H9 (cell line): ENCODE measurements at regions not wholly inside any gene's neighbourhood (a gene's known extent, or its start where the extent isn't known, plus 50 kb on each side); places are given as distances from the start of the nearest gene placed in this dataset.

Experiments used
- DNase-seq: peaks from one replicate; pipeline ENCODE4 v3.0.0-alpha.2; 2017
- H2AFZ ChIP-seq: one replicate; pipeline ENCODE4 v1.6.1; 2013; ENCODE audit warnings: mild to moderate bottlenecking, low read length, control low read depth, moderate library complexity
- H2AK5ac ChIP-seq: 2 replicates; pipeline ENCODE4 v1.6.1; 2013; ENCODE audit warnings: low read length, control low read depth, mixed read lengths; ENCODE audit not compliant: insufficient read length
- H2BK120ac ChIP-seq: one replicate; pipeline ENCODE4 v1.6.1; 2013; ENCODE audit warnings: low read depth, mild to moderate bottlenecking, low read length, control low read depth, inconsistent platforms; ENCODE audit not compliant: poor library complexity, severe bottlenecking
- H2BK12ac ChIP-seq: 2 replicates; pipeline ENCODE4 v1.6.1; 2013; ENCODE audit warnings: low read length, control low read depth, mixed read lengths, low read depth; ENCODE audit not compliant: insufficient read length
- H2BK15ac ChIP-seq: 2 replicates; pipeline ENCODE4 v1.6.1; 2013; ENCODE audit warnings: low read depth, low read length, control low read depth
- H2BK20ac ChIP-seq: one replicate; pipeline ENCODE4 v1.6.1; 2013; ENCODE audit warnings: low read depth, mild to moderate bottlenecking, low read length, control low read depth, inconsistent platforms; ENCODE audit not compliant: poor library complexity, severe bottlenecking
- H2BK5ac ChIP-seq: 2 replicates; pipeline ENCODE4 v1.6.1; 2013; ENCODE audit warnings: low read length, control low read depth, mixed read lengths; ENCODE audit not compliant: insufficient read length
- H3K14ac ChIP-seq: 2 replicates; pipeline ENCODE4 v1.6.1; 2013; ENCODE audit warnings: low read length, control low read depth; ENCODE audit not compliant: insufficient read depth
- H3K18ac ChIP-seq: 2 replicates; pipeline ENCODE4 v1.6.1; 2013; ENCODE audit warnings: low read depth, mild to moderate bottlenecking, mixed read lengths, low read length, control low read depth; ENCODE audit not compliant: insufficient read length
- H3K23ac ChIP-seq: 2 replicates; pipeline ENCODE4 v1.6.1; 2013; ENCODE audit warnings: low read length, control low read depth, mixed read lengths, low read depth; ENCODE audit not compliant: insufficient read length
- H3K23me2 ChIP-seq: 2 replicates; pipeline ENCODE4 v1.6.1; 2013; ENCODE audit warnings: low read depth, mild to moderate bottlenecking, mixed read lengths, low read length, control low read depth; ENCODE audit not compliant: insufficient read length, poor library complexity, severe bottlenecking
- H3K27ac ChIP-seq: 2 replicates; pipeline ENCODE4 v1.5.1; 2013; ENCODE audit warnings: low read length, control low read depth, mixed read lengths, low read depth; ENCODE audit not compliant: insufficient read length
- H3K27me3 ChIP-seq: 2 replicates; pipeline ENCODE4 v1.6.1; 2013; ENCODE audit warnings: low read length, control low read depth, inconsistent platforms; ENCODE audit not compliant: insufficient read depth
- H3K4ac ChIP-seq: 2 replicates; pipeline ENCODE4 v1.6.1; 2013; ENCODE audit warnings: low read depth, mild to moderate bottlenecking, control low read depth, inconsistent platforms, low read length, moderate library complexity
- H3K4me1 ChIP-seq: 2 replicates; pipeline ENCODE4 v1.6.1; 2013; ENCODE audit warnings: low read length, control low read depth, inconsistent platforms; ENCODE audit not compliant: insufficient read depth
- H3K4me2 ChIP-seq: 2 replicates; pipeline ENCODE4 v1.6.1; 2013; ENCODE audit warnings: low read length, control low read depth, mixed read lengths; ENCODE audit not compliant: insufficient read length, insufficient read depth
- H3K56ac ChIP-seq: 2 replicates; pipeline ENCODE4 v1.6.1; 2013; ENCODE audit warnings: low read depth, mild to moderate bottlenecking, mixed read lengths, low read length, control low read depth; ENCODE audit not compliant: insufficient read length
- H3K79me1 ChIP-seq: 2 replicates; pipeline ENCODE4 v1.6.1; 2013; ENCODE audit warnings: low read depth, mild to moderate bottlenecking, moderate library complexity, low read length, control low read depth, inconsistent platforms; ENCODE audit not compliant: insufficient read depth, poor library complexity, severe bottlenecking
- H3K79me2 ChIP-seq: 2 replicates; pipeline ENCODE4 v1.6.1; 2013; ENCODE audit warnings: low read length, control low read depth, inconsistent platforms; ENCODE audit not compliant: insufficient read depth
- H3K9ac ChIP-seq: 2 replicates; pipeline ENCODE4 v1.6.1; 2013; ENCODE audit warnings: low read length, control low read depth, mixed read lengths; ENCODE audit not compliant: insufficient read length; ENCODE audit errors: extremely low read depth
- H3K9me3 ChIP-seq: one replicate; pipeline ENCODE4 v1.6.1; 2013; ENCODE audit warnings: low read depth, low read length, inconsistent platforms; ENCODE audit not compliant: control insufficient read depth
- H3T11ph ChIP-seq: one replicate; pipeline ENCODE4 v1.6.1; 2013; ENCODE audit warnings: mild to moderate bottlenecking, low read length, control low read depth, inconsistent platforms
- H4K20me1 ChIP-seq: one replicate; pipeline ENCODE4 v1.6.1; 2013; ENCODE audit not compliant: control insufficient read depth, insufficient read length, insufficient read depth
- H4K5ac ChIP-seq: 2 replicates; pipeline ENCODE4 v1.6.1; 2013; ENCODE audit warnings: low read depth, mild to moderate bottlenecking, mixed read lengths, low read length, control low read depth; ENCODE audit not compliant: insufficient read length
- H4K8ac ChIP-seq: replicated peaks from 2 replicates; pipeline ENCODE4 v1.6.1; 2013; ENCODE audit warnings: low read length, control low read depth, mixed read lengths, low read depth; ENCODE audit not compliant: insufficient read length
- H4K91ac ChIP-seq: 2 replicates; pipeline ENCODE4 v1.6.1; 2013; ENCODE audit warnings: low read depth, mild to moderate bottlenecking, moderate library complexity, mixed read lengths, low read length, control low read depth; ENCODE audit not compliant: insufficient read length
- H3K27ac Mint-ChIP-seq, 3 experiments: 2 replicates in 2 of 3; 3 replicates in 1 of 3; pipeline ENCODE4 v1.8.0; 2020 to 2021; ENCODE audit warnings: mixed read lengths in 3 of 3, mild to moderate bottlenecking in 1 of 3, moderate library complexity in 1 of 3
- H3K27me3 Mint-ChIP-seq: 2 replicates; pipeline ENCODE4 v1.8.0; 2021; ENCODE audit warnings: low read depth, mild to moderate bottlenecking, moderate library complexity, mixed read lengths
- H3K36me3 Mint-ChIP-seq, 3 experiments: 2 replicates in 2 of 3; 3 replicates in 1 of 3; pipeline ENCODE4 v1.8.0; 2020 to 2021; ENCODE audit warnings: low read depth in 3 of 3, mixed read lengths in 3 of 3; ENCODE audit not compliant: insufficient read depth in 1 of 3
- H3K4me1 Mint-ChIP-seq, 2 experiments: 2 replicates each; pipeline ENCODE4 v1.8.0; 2020; ENCODE audit warnings: mixed read lengths in 2 of 2
- H3K4me3 Mint-ChIP-seq, 2 experiments: 2 replicates in 1 of 2; 3 replicates in 1 of 2; pipeline ENCODE4 v1.8.0; 2020 to 2021; ENCODE audit warnings: mild to moderate bottlenecking in 2 of 2, mixed read lengths in 2 of 2, moderate library complexity in 1 of 2
- H3K9me3 Mint-ChIP-seq, 2 experiments: 2 replicates in 1 of 2; 3 replicates in 1 of 2; pipeline ENCODE4 v1.8.0; 2020; ENCODE audit warnings: mild to moderate bottlenecking in 2 of 2, mixed read lengths in 2 of 2, moderate library complexity in 1 of 2
- CTCF ChIP-seq: fragments of 200-600 bp; sonication (generic); conservative IDR thresholded peaks from 3 replicates; pipeline ENCODE4 v1.8.0; 2021; ENCODE audit warnings: antibody characterized with exemption, mild to moderate bottlenecking
- WGBS: extraction: QIAGEN DNeasy Blood & Tissue Kit; methylation state at CpG from one replicate; pipeline ENCODE4 v1.1.7; 2013; ENCODE audit warnings: missing lambda C conversion rate, low lambda C conversion rate, mixed read lengths; ENCODE audit not compliant: insufficient read length; ENCODE audit errors: extremely low coverage; 5-methylcytosine and 5-hydroxymethylcytosine counted together

- Histone ChIP-seq H4K91ac (no peak overlapping the region), H3K4me1 (no peaks in the 10 kb centered on the region), H3K56ac (no peak overlapping the region), H3K9me3 (no peaks in the 10 kb centered on the region), H3K4me2 (no peak overlapping the region), H4K8ac (no peak overlapping the region), H3K23ac (no peak overlapping the region), H2BK120ac (no peak overlapping the region), H3K4ac (no peak overlapping the region), H3K18ac (no peak overlapping the region), H4K20me1 (no peaks in the 10 kb centered on the region), H3T11ph (no peak overlapping the region), H3K79me1 (no peaks in the 10 kb centered on the region), H3K9ac (no peak overlapping the region), H3K27me3 (no peaks in the 10 kb centered on the region), H3K14ac (no peak overlapping the region), H2AFZ (no peak overlapping the region), H2BK20ac (no peak overlapping the region), H2BK12ac (no peak overlapping the region), H3K23me2 (no peaks in the 10 kb centered on the region), H2BK15ac (no peak overlapping the region), H3K79me2 (no peaks in the 10 kb centered on the region), H2AK5ac (no peak overlapping the region), H4K5ac (no peak overlapping the region), H3K27ac (no peak overlapping the region), H2BK5ac (no peak overlapping the region)
- no peak for DNase-seq
- H3K27me3 Mint-ChIP-seq, result peaks cover 3% of the 10 kb centered on the region
- H3K4me3 Mint-ChIP-seq, result no peak overlapping the region
- peaks cover 6 to 8% of the 10 kb centered on the region in 2 experiments for H3K4me1 Mint-ChIP-seq
- WGBS, result no CpG with 5 or more reads among the region's 32 CpGs
- H3K36me3 Mint-ChIP-seq, result no peaks in the 10 kb centered on the region
- TF ChIP-seq CTCF, result no peak
- H3K27ac Mint-ChIP-seq, result no peak overlapping the region
- H3K9me3 Mint-ChIP-seq, result peaks cover 4 to 6% of the 10 kb centered on the region in 2 experiments; a peak in 2 of 5 replicates
Observed at GRCh38 chr2:392181-392925, 104.5 kb upstream of the ALKAL2 start.
